ENCODE measurements at regions not wholly inside any gene's neighbourhood (a gene's known extent, or its start where the extent isn't known, plus 50 kb on each side); places are given as distances from the start of the nearest gene placed in this dataset.

DNA sequence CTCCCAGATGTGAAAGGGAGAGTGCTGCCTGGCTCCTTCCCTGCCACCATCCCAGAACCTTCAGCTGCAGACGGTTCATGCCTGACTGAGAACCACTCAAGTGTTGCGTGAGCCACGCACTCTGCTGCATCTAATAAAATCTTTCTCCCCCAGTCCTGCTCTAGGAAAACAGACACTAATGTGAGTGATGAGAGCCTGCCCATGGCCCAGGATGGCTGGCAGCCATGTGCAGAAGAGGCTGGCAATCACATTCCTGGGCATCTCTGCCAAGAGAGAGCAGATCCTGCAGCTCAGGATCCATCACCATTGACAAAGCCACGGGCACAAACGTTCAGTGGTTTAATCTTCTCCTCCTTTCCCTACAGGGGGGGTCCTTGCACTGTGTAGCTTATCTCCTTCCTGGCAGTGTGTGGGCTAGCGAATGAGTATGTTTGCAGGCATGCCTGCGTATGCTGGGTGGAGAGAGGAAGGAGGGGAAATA, 477.5 kb downstream of the SLC4A3 start:
- Histone ChIP-seq H3K27ac (ENCODE audit: low read depth, low read length) (no peak overlapping the region), H3K36me3 (ENCODE audit: control insufficient read depth, insufficient read depth, low read length) (no peaks in the 10 kb centered on the region), H3K4me1 (ENCODE audit: control insufficient read depth, insufficient read depth, low read length) (no peaks in the 10 kb centered on the region), H3K9ac (ENCODE audit: low read length) (no peak overlapping the region), H3K27me3 (ENCODE audit: control insufficient read depth, insufficient read depth, low read length) (no peaks in the 10 kb centered on the region), H3K4me3 (ENCODE audit: low read depth, low read length) (no peak overlapping the region), H3K9me3 (ENCODE audit: control insufficient read depth, insufficient read depth, low read depth, low read length) (no peaks in the 10 kb centered on the region)

DNA sequence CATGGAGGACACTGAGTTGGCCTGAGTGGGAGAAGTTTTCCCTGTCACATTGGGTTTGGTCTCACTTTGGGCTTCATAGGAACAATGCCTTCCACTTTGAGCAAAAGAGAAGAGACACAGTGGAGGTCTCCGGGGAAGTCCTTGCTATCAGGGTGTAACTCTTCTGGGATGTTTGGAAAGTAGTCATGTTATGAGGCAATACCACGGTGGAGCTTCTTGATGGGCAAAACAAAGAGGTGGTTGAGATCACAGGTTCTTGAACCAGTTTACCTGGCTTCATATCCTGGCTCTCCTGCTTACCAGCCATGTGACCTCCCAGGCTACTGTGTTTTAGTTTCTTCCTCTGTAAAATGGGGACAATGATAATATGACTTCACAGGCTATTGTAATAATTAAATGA, 478.6 kb downstream of the SLC4A3 start:
- Histone ChIP-seq H3K36me3 (ENCODE audit: control insufficient read depth, insufficient read depth, low read length) (no peaks in the 10 kb centered on the region), H3K27ac (ENCODE audit: low read depth, low read length) (no peak overlapping the region), H3K9me3 (ENCODE audit: control insufficient read depth, insufficient read depth, low read depth, low read length) (no peaks in the 10 kb centered on the region), H3K4me3 (ENCODE audit: low read depth, low read length) (no peak overlapping the region), H3K27me3 (ENCODE audit: control insufficient read depth, insufficient read depth, low read length) (no peaks in the 10 kb centered on the region), H3K4me1 (ENCODE audit: control insufficient read depth, insufficient read depth, low read length) (no peaks in the 10 kb centered on the region), H3K9ac (ENCODE audit: low read length) (no peak overlapping the region)

DNA sequence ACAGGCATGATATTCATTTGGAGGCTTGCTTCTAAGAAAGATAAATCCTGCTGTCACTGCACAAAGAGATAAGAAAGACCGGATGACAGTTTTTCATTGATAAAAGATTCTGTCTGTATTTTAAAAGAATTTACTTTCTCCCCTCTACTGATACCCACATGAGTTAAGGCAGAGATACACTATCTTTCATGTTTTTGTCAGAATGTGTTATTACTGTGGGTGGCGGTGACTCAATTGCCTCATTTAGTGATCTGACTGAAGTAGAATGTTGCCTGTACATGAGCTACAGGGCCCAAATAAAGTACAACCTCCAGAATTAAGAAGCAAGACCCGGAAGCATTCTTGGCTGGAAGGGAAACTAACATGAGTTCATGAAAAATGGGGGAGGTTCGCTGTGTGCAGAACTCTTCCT, 480.0 kb downstream of the SLC4A3 start:
- Histone ChIP-seq H3K9ac (ENCODE audit: low read length) (no peak overlapping the region), H3K27ac (ENCODE audit: low read depth, low read length) (no peak overlapping the region), H3K4me3 (ENCODE audit: low read depth, low read length) (no peak overlapping the region), H3K9me3 (ENCODE audit: control insufficient read depth, insufficient read depth, low read depth, low read length) (no peaks in the 10 kb centered on the region), H3K36me3 (ENCODE audit: control insufficient read depth, insufficient read depth, low read length) (no peaks in the 10 kb centered on the region), H3K27me3 (ENCODE audit: control insufficient read depth, insufficient read depth, low read length) (no peaks in the 10 kb centered on the region), H3K4me1 (ENCODE audit: control insufficient read depth, insufficient read depth, low read length) (no peaks in the 10 kb centered on the region)

DNA sequence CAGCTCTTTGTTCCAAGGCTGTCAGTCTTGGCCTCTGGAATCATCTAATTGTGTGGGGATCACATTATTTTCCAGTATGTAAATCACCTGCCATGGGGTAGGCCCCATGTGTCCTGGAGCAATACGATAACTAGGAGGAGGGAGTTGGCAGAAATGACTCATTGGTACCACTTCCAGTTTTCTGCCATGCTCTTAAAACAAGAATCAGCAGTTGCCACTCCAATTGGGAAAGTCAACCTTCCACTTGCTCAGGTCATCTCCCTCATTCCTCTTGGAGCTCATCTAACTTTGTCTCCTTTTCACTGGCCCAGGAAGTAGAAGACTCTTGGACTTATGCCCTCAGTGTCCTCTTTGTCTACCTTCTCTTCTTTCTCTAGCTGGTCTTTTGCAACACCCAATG, 487.0 kb downstream of the SLC4A3 start:
- H3K27ac ChIP-seq (ENCODE audit: low read depth, low read length), result no peak overlapping the region
- H3K4me3 ChIP-seq (ENCODE audit: low read depth, low read length), result no peak overlapping the region
- H3K4me1 ChIP-seq (ENCODE audit: control insufficient read depth, insufficient read depth, low read length), result no peaks in the 10 kb centered on the region
- no peaks in the 10 kb centered on the region for H3K27me3 ChIP-seq (ENCODE audit: control insufficient read depth, insufficient read depth, low read length)
- H3K36me3 ChIP-seq (ENCODE audit: control insufficient read depth, insufficient read depth, low read length), result no peaks in the 10 kb centered on the region
- H3K9me3 ChIP-seq (ENCODE audit: control insufficient read depth, insufficient read depth, low read depth, low read length), result peaks cover 16% of the 10 kb centered on the region
- H3K9ac ChIP-seq (ENCODE audit: low read length), result no peak overlapping the region

DNA sequence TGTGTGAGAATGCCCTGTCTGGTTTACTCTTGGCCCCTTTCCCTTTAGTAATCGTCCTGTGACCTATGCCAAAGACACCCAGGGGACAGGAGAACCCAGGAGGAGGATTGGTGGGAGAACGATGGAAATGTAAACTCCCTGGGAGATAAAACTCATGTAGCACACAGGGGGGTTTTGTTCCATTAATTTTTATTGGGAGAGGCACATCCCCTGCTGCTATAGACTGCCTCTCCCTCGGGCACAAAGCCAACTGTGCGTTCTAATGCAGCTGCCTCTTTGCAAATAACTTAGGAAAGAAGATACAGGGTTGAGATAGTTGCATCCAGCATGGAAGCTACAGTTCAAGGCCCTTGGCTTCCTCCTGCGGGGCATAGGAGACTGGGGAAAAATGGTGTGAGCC, 489.6 kb downstream of the SLC4A3 start:
- Histone ChIP-seq H3K9ac (ENCODE audit: low read length) (no peak overlapping the region), H3K9me3 (ENCODE audit: control insufficient read depth, insufficient read depth, low read depth, low read length) (peaks cover 16% of the 10 kb centered on the region), H3K27ac (ENCODE audit: low read depth, low read length) (no peak overlapping the region), H3K27me3 (ENCODE audit: control insufficient read depth, insufficient read depth, low read length) (no peaks in the 10 kb centered on the region), H3K36me3 (ENCODE audit: control insufficient read depth, insufficient read depth, low read length) (no peaks in the 10 kb centered on the region), H3K4me1 (ENCODE audit: control insufficient read depth, insufficient read depth, low read length) (no peaks in the 10 kb centered on the region), H3K4me3 (ENCODE audit: low read depth, low read length) (no peak overlapping the region)

DNA sequence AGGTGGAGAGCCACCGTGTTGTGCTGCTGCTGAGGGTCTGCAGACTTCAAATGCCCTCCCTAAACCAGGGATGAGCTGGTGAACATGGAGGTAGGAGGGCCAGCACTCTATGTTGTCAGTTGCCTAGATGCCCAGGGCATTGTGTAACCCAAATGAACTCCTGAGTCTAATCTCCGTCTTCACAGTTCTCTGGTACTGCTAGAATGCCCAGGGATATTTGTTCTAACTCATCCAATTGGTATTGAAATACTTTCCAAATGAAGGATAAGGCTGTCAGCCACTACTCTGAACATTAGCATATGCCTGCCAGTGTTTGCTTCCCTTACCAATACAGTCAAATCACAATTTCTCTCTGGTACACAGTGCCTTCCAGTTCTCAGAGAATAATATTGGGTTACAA, 492.6 kb downstream of the SLC4A3 start:
- Histone ChIP-seq H3K27me3 (ENCODE audit: control insufficient read depth, insufficient read depth, low read length) (no peaks in the 10 kb centered on the region), H3K9ac (ENCODE audit: low read length) (no peak overlapping the region), H3K4me1 (ENCODE audit: control insufficient read depth, insufficient read depth, low read length) (no peaks in the 10 kb centered on the region), H3K36me3 (ENCODE audit: control insufficient read depth, insufficient read depth, low read length) (no peaks in the 10 kb centered on the region), H3K27ac (ENCODE audit: low read depth, low read length) (no peak overlapping the region), H3K4me3 (ENCODE audit: low read depth, low read length) (no peak overlapping the region), H3K9me3 (ENCODE audit: control insufficient read depth, insufficient read depth, low read depth, low read length) (peaks cover 6% of the 10 kb centered on the region)

DNA sequence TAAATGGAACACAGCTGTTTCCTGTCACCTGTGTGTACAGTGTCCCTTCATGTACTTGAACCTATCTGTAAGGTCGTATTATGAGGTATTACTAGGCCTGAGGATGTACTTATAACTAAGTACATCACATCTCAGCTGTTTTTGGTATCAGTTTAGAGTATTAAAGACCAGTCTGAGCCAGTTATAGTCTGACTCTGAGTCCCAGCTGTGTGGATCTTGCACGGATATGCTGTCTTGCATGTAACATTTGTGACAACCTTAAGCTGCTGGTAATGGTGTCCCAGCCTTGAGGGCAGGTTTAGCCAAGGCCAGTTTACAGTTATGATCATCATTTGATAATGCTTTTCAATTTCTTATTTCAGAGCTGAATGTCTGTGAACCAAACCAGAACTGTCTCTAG, 496.3 kb downstream of the SLC4A3 start:
- Histone ChIP-seq H3K27me3 (ENCODE audit: control insufficient read depth, insufficient read depth, low read length) (no peaks in the 10 kb centered on the region), H3K4me3 (ENCODE audit: low read depth, low read length) (no peak overlapping the region), H3K9ac (ENCODE audit: low read length) (no peak overlapping the region), H3K27ac (ENCODE audit: low read depth, low read length) (no peak overlapping the region), H3K36me3 (ENCODE audit: control insufficient read depth, insufficient read depth, low read length) (no peaks in the 10 kb centered on the region), H3K9me3 (ENCODE audit: control insufficient read depth, insufficient read depth, low read depth, low read length) (no peaks in the 10 kb centered on the region), H3K4me1 (ENCODE audit: control insufficient read depth, insufficient read depth, low read length) (no peaks in the 10 kb centered on the region)

DNA sequence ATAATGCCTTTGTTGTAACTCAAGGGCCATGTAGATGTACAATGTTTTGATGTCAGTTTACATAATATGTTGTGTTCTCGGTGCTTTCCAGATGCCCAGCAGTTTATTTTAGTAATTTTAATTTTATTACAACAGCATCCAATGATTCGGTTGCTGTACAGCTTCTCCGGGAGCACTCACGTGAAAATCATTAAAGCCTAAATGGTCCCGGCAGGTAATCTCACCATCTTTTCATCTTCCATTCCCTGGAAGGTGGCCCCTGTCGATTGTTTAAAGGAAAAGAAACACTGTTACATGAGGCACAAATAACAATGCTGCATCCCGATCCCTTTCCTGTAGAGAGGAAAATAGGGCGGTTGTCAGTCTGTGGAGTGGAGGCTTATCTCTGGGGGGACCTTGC, 498.1 kb downstream of the SLC4A3 start:
- H3K27ac ChIP-seq (ENCODE audit: low read depth, low read length), result no peak overlapping the region
- no peaks in the 10 kb centered on the region for H3K4me1 ChIP-seq (ENCODE audit: control insufficient read depth, insufficient read depth, low read length)
- no peak overlapping the region for H3K4me3 ChIP-seq (ENCODE audit: low read depth, low read length)
- H3K27me3 ChIP-seq (ENCODE audit: control insufficient read depth, insufficient read depth, low read length), result no peaks in the 10 kb centered on the region
- H3K9me3 ChIP-seq (ENCODE audit: control insufficient read depth, insufficient read depth, low read depth, low read length), result peaks cover 6% of the 10 kb centered on the region
- H3K36me3 ChIP-seq (ENCODE audit: control insufficient read depth, insufficient read depth, low read length), result no peaks in the 10 kb centered on the region
- H3K9ac ChIP-seq (ENCODE audit: low read length), result no peak overlapping the region

DNA sequence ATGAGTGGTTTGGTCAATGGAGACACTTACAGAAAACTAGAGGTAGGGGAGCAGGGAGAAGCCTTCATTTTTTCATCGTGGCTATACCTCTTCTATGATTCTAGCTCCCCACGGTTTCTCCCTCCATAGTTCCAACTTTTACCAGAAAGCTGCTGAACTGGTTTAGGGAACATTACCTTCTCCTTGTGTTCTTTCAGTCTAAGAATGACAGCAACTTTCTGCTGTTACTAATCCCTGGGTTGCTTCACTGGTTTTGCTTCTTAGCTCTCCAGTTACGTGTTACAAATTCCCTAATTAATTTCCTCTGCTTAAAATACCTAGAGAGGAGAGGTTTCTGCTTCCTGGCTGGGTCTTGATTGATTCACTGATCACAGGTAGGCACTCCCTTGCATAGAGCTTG, 499.9 kb downstream of the SLC4A3 start:
- Histone ChIP-seq H3K9me3 (ENCODE audit: control insufficient read depth, insufficient read depth, low read depth, low read length) (peaks cover 18% of the 10 kb centered on the region), H3K27ac (ENCODE audit: low read depth, low read length) (no peak overlapping the region), H3K27me3 (ENCODE audit: control insufficient read depth, insufficient read depth, low read length) (no peaks in the 10 kb centered on the region), H3K4me3 (ENCODE audit: low read depth, low read length) (no peak overlapping the region), H3K4me1 (ENCODE audit: control insufficient read depth, insufficient read depth, low read length) (no peaks in the 10 kb centered on the region), H3K36me3 (ENCODE audit: control insufficient read depth, insufficient read depth, low read length) (no peaks in the 10 kb centered on the region), H3K9ac (ENCODE audit: low read length) (no peak overlapping the region)

DNA sequence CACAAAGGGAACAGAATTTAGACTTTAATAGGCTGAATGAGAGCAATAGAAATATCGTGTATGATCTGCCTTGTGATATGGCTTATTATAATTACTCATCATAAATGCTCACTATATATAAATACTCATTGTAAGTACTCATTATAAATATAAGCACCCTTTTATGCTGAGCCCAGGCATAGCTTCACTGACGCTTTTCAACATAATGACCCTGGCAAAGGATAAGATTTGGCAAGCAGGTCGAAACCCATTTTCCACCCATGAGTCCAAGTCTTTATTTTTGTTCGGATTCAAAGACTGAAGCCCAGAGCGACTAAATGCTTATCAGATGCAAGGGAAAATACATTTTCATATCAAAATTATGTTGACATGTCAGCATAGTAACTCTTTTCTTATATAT, 500.4 kb downstream of the SLC4A3 start:
- H3K27ac ChIP-seq (ENCODE audit: low read depth, low read length), result no peak overlapping the region
- no peak overlapping the region for H3K9ac ChIP-seq (ENCODE audit: low read length)
- no peak overlapping the region for H3K4me3 ChIP-seq (ENCODE audit: low read depth, low read length)
- H3K4me1 ChIP-seq (ENCODE audit: control insufficient read depth, insufficient read depth, low read length), result no peaks in the 10 kb centered on the region
- no peaks in the 10 kb centered on the region for H3K36me3 ChIP-seq (ENCODE audit: control insufficient read depth, insufficient read depth, low read length)
- H3K9me3 ChIP-seq (ENCODE audit: control insufficient read depth, insufficient read depth, low read depth, low read length), result peaks cover 18% of the 10 kb centered on the region
- no peaks in the 10 kb centered on the region for H3K27me3 ChIP-seq (ENCODE audit: control insufficient read depth, insufficient read depth, low read length)

DNA sequence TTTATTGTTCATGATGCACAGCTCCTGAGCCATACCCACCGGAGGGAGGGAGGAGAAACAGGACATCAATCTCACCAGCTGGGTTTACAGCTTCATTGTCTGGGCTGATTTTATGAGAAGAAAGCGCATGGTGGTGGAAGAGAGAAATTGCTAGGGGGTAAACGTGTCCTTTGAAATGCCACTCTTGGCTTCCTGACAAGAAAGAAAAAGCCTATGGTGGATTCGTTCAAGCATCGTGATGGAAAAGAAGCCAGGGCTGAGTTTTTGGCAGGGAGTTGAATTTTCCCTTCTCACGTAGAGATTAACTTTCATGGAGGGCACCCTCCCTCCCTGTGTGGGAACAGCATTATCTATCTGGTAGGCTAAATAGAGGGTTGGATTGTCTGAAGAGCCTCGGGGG, 502.0 kb downstream of the SLC4A3 start:
- Histone ChIP-seq H3K4me3 (ENCODE audit: low read depth, low read length) (no peak overlapping the region), H3K36me3 (ENCODE audit: control insufficient read depth, insufficient read depth, low read length) (no peaks in the 10 kb centered on the region), H3K4me1 (ENCODE audit: control insufficient read depth, insufficient read depth, low read length) (no peaks in the 10 kb centered on the region), H3K27ac (ENCODE audit: low read depth, low read length) (no peak overlapping the region), H3K27me3 (ENCODE audit: control insufficient read depth, insufficient read depth, low read length) (no peaks in the 10 kb centered on the region), H3K9me3 (ENCODE audit: control insufficient read depth, insufficient read depth, low read depth, low read length) (peaks cover 18% of the 10 kb centered on the region), H3K9ac (ENCODE audit: low read length) (no peak overlapping the region)

Data from HUES6 (cell line).